HUES6 (cell line): ENCODE measurements at regions not wholly inside any gene's neighbourhood (a gene's known extent, or its start where the extent isn't known, plus 50 kb on each side); places are given as distances from the start of the nearest gene placed in this dataset.
"Not testable (repeated sequence)": the region's sequence is repeated elsewhere in the genome, so short reads cannot be mapped to it uniquely, and the experiment has no call there.

Experiments
- H3K27ac ChIP-seq: 2 replicates; pipeline ENCODE4 v1.7.0; 2013; ENCODE audit warnings: low read depth, mild to moderate bottlenecking, low read length, inconsistent platforms
- H3K27me3 ChIP-seq: 2 replicates; pipeline ENCODE4 v1.6.1; 2013; ENCODE audit warnings: low read length; ENCODE audit not compliant: control insufficient read depth, insufficient read depth
- H3K36me3 ChIP-seq: 2 replicates; pipeline ENCODE4 v1.6.1; 2013; ENCODE audit warnings: low read length; ENCODE audit not compliant: control insufficient read depth, insufficient read depth
- H3K4me1 ChIP-seq: 2 replicates; pipeline ENCODE4 v1.6.1; 2013; ENCODE audit warnings: low read length; ENCODE audit not compliant: control insufficient read depth, insufficient read depth
- H3K4me3 ChIP-seq: 2 replicates; pipeline ENCODE4 v1.5.1; 2013; ENCODE audit warnings: low read depth, low read length
- H3K9ac ChIP-seq: one replicate; pipeline ENCODE4 v1.6.1; 2013; ENCODE audit warnings: mild to moderate bottlenecking, low read length
- H3K9me3 ChIP-seq: 2 replicates; pipeline ENCODE4 v1.6.1; 2013; ENCODE audit warnings: low read depth, low read length; ENCODE audit not compliant: control insufficient read depth, insufficient read depth

DNA sequence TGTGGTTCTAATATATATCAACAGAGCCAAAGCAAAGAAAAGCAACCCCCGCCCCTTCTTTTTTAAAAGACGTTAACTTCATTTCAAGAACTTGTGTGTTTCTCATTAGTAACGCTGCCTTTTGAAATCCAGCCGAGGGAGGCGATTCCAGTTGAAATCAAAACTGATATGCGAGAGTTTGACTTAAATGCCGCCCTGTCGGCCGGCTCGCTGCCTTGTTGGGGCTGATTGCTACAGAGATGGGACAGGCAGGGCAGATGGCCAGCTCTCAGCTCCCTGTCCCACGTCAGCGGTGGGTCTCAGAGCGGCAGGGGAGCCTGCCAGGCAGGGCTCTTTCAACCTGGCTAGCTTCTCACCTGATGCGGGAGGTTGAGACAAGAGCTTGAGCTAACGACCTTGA lies 51.9 kb upstream of the ALX4 start:
- Histone ChIP-seq H3K27me3 (peaks cover 9% of the 10 kb centered on the region; the same call in 1 of the 2 replicates), H3K4me3 (no peak overlapping the region), H3K27ac (no peak overlapping the region), H3K9me3 (no peaks in the 10 kb centered on the region; the same call in 1 of the 2 replicates), H3K9ac (no peak overlapping the region), H3K36me3 (no peaks in the 10 kb centered on the region), H3K4me1 (peaks cover 18% of the 10 kb centered on the region)

GRCh38 chr11:44363116-44363515 lies 53.2 kb upstream of the ALX4 start:
- Histone ChIP-seq H3K27me3 (peaks cover 9% of the 10 kb centered on the region; the same call in 1 of the 2 replicates), H3K9me3 (no peaks in the 10 kb centered on the region; the same call in 1 of the 2 replicates), H3K9ac (no peak overlapping the region), H3K27ac (no peak overlapping the region), H3K4me1 (peaks cover 25% of the 10 kb centered on the region), H3K36me3 (no peaks in the 10 kb centered on the region), H3K4me3 (no peak overlapping the region)

DNA sequence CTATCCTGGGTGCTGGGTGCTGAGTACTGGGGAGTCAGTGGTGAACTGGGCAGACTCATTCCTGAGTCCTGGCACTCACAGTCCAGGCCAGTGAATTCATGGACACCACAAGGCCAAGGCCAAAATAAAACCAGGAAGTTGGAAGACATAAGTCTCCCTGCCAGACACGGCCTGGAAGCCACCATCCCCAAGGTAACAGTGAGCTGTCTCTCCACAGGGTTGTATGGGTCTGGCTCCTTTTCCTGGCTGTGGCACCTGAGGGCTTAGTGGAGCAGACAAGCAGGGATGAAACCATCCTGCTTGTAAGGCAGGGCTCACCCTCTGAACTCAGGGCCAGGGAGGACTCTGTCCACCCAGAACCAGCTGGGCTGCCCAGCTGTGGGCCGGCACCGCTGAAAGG lies 54.7 kb upstream of the ALX4 start:
- no peaks in the 10 kb centered on the region; the same call in 1 of the 2 replicates for H3K9me3 ChIP-seq
- no peak overlapping the region for H3K4me3 ChIP-seq
- no peaks in the 10 kb centered on the region for H3K36me3 ChIP-seq
- peaks cover 9% of the 10 kb centered on the region; the same call in 1 of the 2 replicates for H3K27me3 ChIP-seq
- H3K4me1 ChIP-seq: peaks cover 25% of the 10 kb centered on the region
- no peak overlapping the region for H3K27ac ChIP-seq
- H3K9ac ChIP-seq: no peak overlapping the region

DNA sequence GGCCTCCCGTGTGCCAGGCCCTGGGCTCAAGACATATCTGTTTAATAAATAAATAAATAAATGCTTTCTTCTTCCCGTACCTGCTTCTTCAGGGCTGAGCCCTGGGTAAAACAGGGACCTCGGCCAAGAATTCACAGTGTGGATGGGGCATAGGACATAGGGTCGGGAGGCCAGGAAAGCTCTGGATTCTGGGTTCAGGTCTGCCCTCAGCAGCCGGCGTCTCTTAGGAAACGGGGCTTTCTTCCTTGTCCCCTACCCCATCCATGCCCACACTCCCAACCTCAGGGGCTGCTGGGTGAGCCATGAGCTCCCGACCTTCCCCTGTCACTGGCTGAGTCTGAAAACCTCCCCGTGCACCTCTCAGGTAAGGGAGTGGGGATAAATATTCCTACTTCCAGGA lies 55.7 kb upstream of the ALX4 start:
- no peak overlapping the region for H3K4me3 ChIP-seq
- H3K27ac ChIP-seq: no peak overlapping the region
- no peaks in the 10 kb centered on the region for H3K36me3 ChIP-seq
- H3K9ac ChIP-seq: no peak overlapping the region
- H3K27me3 ChIP-seq: peaks cover 6% of the 10 kb centered on the region; the same call in 1 of the 2 replicates
- H3K9me3 ChIP-seq: no peaks in the 10 kb centered on the region; the same call in 1 of the 2 replicates
- peaks cover 25% of the 10 kb centered on the region for H3K4me1 ChIP-seq

- no peak overlapping the region for H3K9ac ChIP-seq
- no peak overlapping the region for H3K4me3 ChIP-seq
- H3K9me3 ChIP-seq: no peaks in the 10 kb centered on the region; the same call in 1 of the 2 replicates
- 0 out of 2 replicates have a peak, but pooled peaks cover 4% of the 10 kb centered on the region for H3K27me3 ChIP-seq
- peaks cover 25% of the 10 kb centered on the region for H3K4me1 ChIP-seq
- no peaks in the 10 kb centered on the region for H3K36me3 ChIP-seq
- H3K27ac ChIP-seq: no peak overlapping the region
Measured at GRCh38 chr11:44366026-44366425, 56.1 kb upstream of the ALX4 start.

DNA sequence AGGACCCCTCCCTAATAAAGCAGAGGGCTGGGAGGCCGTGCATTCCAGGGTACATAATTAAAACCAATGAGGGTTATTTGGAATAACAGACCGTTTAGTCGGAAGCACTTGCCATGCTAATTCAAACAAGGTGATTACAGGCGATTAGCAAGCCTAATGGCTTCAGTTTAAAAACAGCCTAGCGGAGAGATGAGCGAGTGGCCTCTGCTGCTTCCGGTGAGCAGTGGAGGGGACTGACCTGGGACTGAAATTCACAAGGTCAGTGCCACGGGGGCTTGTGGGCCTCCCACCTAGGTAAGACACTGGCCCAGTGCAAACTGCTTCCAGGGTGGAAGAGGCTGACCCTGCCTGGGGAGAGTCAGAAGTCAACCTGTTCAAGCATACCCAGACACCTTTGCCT lies 56.8 kb upstream of the ALX4 start:
- peaks cover 25% of the 10 kb centered on the region for H3K4me1 ChIP-seq
- no peak overlapping the region for H3K27ac ChIP-seq
- H3K36me3 ChIP-seq: no peaks in the 10 kb centered on the region
- no peaks in the 10 kb centered on the region for H3K27me3 ChIP-seq
- H3K9ac ChIP-seq: no peak overlapping the region
- no peaks in the 10 kb centered on the region; the same call in 1 of the 2 replicates for H3K9me3 ChIP-seq
- no peak overlapping the region for H3K4me3 ChIP-seq

- Histone ChIP-seq H3K4me1 (peaks cover 25% of the 10 kb centered on the region), H3K9me3 (no peaks in the 10 kb centered on the region; the same call in 1 of the 2 replicates), H3K9ac (no peak overlapping the region), H3K4me3 (no peak overlapping the region), H3K27ac (no peak overlapping the region), H3K36me3 (no peaks in the 10 kb centered on the region), H3K27me3 (no peaks in the 10 kb centered on the region)
Measured at GRCh38 chr11:44367452-44367851, 57.5 kb upstream of the ALX4 start.

- H3K9ac ChIP-seq: no peak overlapping the region
- peaks cover 25% of the 10 kb centered on the region for H3K4me1 ChIP-seq
- H3K9me3 ChIP-seq: no peaks in the 10 kb centered on the region; the same call in 1 of the 2 replicates
- no peak overlapping the region for H3K4me3 ChIP-seq
- no peaks in the 10 kb centered on the region for H3K36me3 ChIP-seq
- no peak overlapping the region for H3K27ac ChIP-seq
- H3K27me3 ChIP-seq: no peaks in the 10 kb centered on the region
Measured at GRCh38 chr11:44368886-44369285, 58.9 kb upstream of the ALX4 start.

- H3K36me3 ChIP-seq, H3K27ac ChIP-seq, H3K9ac ChIP-seq, H3K4me3 ChIP-seq, H3K27me3 ChIP-seq, H3K9me3 ChIP-seq: not testable (repeated sequence)
- H3K4me1 ChIP-seq: peaks cover 15% of the 10 kb centered on the region
Measured at GRCh38 chr11:44371042-44371441, 61.1 kb upstream of the ALX4 start.

DNA sequence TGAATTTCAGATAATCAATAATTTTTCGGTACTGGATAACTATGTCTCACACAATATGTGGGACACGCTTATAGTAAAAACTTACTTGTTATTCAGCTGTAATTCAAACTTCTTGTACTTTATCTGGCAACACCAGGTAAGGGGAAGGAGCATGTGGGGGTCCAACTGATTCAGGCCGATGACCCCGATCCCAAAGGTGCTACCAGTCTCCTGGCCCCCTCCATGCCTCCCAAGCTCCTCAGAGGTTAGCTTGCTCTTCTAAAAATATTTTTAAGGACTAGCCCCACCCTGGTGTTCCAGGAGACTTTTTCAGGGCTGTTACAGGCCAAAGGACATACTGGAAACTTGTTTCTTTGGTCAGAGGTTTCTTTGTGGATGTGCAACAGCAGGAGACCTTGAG lies 61.8 kb upstream of the ALX4 start:
- H3K36me3 ChIP-seq: no peaks in the 10 kb centered on the region
- H3K27me3 ChIP-seq: peaks cover 4% of the 10 kb centered on the region
- no peak overlapping the region for H3K4me3 ChIP-seq
- H3K9me3 ChIP-seq: no peaks in the 10 kb centered on the region
- no peak overlapping the region for H3K27ac ChIP-seq
- peaks cover 8% of the 10 kb centered on the region for H3K4me1 ChIP-seq
- H3K9ac ChIP-seq: no peak overlapping the region

DNA sequence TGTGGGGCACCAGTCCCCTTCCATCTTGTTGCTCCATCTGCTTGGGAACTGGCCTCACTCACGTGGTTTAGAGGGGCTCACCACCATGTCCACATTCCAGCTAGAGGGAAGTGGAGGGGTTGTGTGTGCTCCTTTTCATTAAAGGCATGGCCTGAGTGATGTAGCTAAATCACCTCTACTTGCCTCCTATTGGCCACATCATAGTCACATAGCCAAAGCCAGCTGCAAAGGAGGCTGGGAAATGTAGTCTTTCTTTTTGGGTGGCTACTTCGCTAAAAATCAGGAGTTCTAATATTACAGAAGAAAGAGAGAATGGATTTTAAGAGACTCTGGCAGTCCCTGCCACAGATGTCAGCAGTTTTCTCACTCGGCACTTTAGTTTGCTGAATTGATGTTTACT lies 63.0 kb upstream of the ALX4 start:
- Histone ChIP-seq H3K4me1 (no peaks in the 10 kb centered on the region), H3K9ac (no peak overlapping the region), H3K4me3 (no peak overlapping the region), H3K27ac (no peak overlapping the region), H3K9me3 (no peaks in the 10 kb centered on the region), H3K36me3 (no peaks in the 10 kb centered on the region), H3K27me3 (peaks cover 4% of the 10 kb centered on the region)

GRCh38 chr11:44374001-44374400 lies 64.1 kb upstream of the ALX4 start:
- Histone ChIP-seq H3K4me3 (no peak overlapping the region), H3K9ac (no peak overlapping the region), H3K9me3 (no peaks in the 10 kb centered on the region), H3K27me3 (peaks cover 4% of the 10 kb centered on the region), H3K27ac (no peak overlapping the region), H3K36me3 (no peaks in the 10 kb centered on the region), H3K4me1 (no peaks in the 10 kb centered on the region)
